NCI-H345 treated with DMSO at 0.1 percent for 48 hours (cell line): ENCODE measurements at regions not wholly inside any gene's neighbourhood (a gene's known extent, or its start where the extent isn't known, plus 50 kb on each side); places are given as distances from the start of the nearest gene placed in this dataset.
A peak's percentile ranks its signal among the peaks of the same experiment; 100 is the strongest.

Experiments
- DNase-seq: peaks from one replicate; lab custom pipeline; 2025; ENCODE audit not compliant: unreplicated experiment; lab: John Stamatoyannopoulos, UW

GRCh38 chr1:234687011-234687410 lies 77.0 kb upstream of the IRF2BP2 start:
- no peak for DNase-seq

DNA sequence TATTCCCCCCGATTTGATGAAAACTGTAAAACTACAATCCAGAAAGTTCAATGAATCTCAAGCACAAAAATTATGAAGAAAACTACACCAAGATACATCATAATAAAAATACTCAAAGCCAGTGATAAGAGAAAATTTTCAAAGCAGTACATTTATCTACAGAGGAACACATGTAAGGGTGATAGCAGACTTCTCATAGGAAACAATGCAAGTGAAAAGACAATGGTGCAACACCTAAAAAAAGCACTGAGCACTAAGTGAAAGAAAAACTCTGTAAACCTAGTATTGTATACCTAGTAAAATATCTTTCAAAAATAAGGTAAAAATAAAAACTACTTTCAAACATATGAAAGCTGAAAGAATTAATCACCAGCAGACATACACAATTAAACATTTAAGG lies 76.1 kb upstream of the IRF2BP2 start:
- DNase-seq, result no peak

GRCh38 chr1:234684856-234685255 lies 74.9 kb upstream of the IRF2BP2 start:
- DNase-seq, result no peak

DNA sequence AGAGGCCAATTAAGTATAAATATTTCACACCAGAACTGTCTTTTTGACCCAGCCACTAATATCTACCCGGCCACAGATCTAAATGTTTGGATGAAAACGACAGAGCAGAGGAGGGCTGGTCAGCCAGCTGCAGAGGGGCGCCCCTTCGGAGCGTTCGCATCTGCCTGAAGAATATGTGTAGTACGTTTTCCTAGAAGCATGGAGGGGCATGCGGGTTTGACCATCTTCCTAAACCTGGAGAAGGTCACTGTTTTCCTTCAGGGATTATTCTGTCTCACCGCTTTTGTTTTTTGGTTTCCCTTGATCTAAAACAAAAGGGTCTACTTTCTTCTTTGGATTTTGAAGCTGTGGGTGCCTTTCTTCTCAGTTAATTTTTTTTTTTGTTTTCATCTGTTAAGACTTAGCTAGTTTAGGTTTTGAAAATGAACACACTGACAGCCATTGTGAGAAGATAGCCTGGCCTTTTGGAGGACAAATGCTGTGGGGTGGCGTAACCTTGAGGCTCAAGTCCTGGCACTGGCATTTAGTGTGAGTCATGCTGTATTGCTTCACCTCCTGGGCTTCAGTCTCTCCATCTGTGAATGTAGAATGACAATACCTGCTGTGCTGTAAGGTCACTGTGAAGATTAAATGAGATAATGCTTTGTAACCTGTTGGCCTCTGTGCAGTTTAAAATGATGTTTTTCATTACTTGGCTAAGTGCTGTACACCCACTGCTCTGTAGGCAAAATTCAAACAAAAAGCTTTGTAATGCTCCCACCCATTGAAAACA lies 74.1 kb upstream of the IRF2BP2 start:
- no peak for DNase-seq

DNA sequence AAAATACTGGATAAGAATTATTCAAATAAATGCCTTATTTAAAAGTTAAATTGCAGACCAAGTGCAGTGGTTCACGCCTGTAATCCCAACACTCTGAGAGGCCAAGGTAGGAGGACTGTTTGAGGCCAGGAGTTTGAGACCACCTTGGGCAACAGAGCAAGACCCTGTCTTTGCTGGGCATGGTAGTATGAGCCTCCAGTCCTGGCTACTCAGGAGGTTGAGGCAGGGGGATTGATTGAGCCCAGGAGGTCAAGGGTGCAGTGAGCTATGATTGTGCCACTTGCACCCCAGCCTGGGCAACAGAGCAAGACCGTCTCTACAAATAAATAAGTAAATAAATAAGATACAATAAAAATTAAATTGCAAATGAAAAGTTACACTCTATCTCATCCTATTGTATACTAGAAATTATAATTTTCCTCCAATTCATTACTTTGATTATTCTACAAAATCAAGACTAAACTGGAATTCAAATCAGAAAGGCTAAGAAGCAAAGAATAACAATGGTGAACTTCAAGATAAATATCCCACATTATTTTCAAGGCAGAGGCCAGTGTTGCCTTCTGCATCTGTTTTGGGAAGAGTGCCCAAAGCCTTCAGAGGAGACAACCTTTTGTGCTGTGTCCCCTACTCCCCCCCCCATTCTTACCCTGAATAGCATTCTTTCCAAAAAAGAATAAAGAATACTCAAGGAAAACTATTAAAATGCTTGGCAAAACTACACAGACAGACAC lies 73.3 kb upstream of the IRF2BP2 start:
- DNase-seq, result no peak

GRCh38 chr1:234681990-234682389 lies 72.0 kb upstream of the IRF2BP2 start:
- no peak for DNase-seq

DNA sequence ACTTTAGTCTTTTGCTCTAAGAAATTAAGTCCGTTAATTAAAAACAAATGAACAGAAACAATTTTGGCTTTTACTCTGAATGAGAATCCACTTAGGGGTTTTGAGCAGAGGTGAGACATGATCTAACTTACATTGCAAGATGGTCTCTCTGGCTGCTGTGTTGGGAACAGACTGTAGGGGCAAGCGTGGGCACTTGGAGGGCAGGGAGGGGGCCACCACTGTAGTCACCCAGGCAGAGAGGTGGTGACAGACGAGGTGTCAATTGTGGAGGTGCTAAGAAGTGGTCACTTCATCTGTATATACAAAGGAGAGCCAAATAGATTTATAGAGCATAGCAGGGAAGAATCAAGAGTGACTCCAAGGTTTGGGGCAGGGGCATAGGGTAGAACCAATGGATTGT lies 71.1 kb upstream of the IRF2BP2 start:
- DNase-seq, result no peak

DNA sequence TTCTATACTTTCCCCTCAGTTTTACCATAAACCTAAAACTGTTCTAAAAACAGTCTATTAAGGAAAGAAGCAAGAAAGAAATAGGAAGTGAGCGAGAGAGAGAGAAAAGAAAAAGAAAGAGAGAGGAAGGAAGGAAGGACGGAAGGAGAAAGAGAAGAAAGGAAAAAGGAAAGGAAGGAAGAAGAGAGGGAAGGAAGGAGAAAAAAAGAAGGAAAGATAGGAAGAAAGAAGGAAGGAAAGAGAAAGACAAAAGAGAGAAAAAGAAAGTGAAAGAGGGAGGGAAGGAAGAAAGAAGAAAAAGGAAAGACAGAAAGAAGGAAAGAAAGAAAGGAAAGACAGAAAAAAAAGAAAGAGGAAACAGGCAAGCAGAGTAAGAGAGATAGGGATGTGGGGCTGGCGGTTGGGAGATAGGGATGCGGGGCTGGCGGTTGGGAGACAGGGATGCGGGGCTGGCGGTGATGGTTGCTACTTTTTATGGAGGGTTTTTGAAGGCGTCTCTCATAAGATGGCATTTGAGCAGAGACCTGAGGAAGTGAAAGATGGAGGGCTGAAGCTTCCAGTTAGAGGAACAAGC lies 70.4 kb upstream of the IRF2BP2 start:
- no peak for DNase-seq

DNA sequence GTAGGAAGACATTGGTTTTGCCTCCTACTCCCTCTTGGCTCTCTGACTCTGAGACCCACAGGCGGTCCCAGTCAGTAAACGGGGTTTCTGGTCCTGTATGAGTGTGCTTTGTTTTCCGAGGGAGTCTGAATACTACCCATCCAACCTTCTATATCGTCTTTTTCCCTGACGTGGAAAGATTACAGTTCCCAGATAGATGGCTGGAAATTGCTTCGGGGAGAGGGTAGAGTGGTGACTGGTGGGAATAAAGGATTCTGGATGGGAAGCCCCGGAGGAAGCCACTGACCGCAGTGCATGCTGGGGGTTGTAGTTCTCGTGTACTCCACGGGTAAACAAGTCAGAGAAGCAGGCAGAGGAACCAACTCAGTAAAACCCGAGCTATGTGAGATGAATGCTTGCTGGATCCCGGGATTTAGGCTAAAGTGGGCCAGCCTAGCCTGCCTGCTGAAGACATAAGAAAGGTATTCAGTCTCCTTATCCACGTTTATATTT lies 66.2 kb upstream of the IRF2BP2 start:
- DNase-seq, result peak; percentile 81

- DNase-seq, result no peak
Observed at GRCh38 chr1:234675572-234675971, 65.6 kb upstream of the IRF2BP2 start.

DNA sequence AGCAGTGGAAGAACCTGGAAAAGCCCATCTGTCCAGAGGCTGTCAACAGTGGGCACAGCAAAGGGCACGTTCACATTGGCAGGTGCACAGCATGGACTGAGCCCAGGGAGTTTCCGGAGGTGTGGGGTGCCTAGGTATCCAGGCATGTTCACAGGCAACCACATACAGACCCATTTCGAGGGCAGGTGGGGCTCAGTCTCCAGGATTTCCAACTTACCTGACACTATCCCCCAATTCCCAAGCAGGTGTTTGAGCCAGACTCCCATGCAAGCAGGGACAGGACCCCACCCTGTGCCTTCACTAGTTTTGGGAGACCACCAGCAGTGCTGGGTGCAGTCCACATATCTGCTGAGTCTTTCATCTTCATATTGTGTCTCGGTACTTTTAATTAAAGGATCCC lies 65.0 kb upstream of the IRF2BP2 start:
- no peak for DNase-seq

DNA sequence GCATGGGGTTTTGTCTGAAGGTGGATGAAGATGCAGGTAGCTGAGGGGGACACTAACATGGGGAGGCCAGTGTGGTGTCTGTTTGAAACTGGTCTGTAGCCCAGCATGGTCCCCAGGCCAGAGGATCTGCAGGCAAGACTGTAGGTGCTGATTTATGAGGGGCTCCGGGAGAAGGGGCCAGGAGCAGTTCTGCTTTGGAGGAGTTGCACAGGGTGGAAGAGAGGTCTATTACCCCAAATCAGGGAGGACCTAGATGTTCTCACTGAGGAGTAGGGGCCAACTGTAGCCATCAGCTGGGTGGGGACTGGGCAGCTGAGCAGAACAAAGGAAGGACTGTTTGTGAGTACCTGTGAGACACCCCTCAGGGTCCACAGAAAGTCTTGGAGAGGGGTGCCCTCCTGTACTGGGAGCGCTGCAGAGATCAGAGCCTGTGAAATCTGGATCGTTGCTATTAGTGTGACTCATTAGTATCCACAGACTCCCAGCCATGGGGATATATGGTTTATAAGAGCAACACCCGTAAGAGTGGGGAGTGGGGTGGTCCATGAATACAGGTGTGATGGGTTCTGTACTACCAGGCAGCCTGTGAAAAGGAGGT lies 64.3 kb upstream of the IRF2BP2 start:
- DNase-seq, result no peak

DNA sequence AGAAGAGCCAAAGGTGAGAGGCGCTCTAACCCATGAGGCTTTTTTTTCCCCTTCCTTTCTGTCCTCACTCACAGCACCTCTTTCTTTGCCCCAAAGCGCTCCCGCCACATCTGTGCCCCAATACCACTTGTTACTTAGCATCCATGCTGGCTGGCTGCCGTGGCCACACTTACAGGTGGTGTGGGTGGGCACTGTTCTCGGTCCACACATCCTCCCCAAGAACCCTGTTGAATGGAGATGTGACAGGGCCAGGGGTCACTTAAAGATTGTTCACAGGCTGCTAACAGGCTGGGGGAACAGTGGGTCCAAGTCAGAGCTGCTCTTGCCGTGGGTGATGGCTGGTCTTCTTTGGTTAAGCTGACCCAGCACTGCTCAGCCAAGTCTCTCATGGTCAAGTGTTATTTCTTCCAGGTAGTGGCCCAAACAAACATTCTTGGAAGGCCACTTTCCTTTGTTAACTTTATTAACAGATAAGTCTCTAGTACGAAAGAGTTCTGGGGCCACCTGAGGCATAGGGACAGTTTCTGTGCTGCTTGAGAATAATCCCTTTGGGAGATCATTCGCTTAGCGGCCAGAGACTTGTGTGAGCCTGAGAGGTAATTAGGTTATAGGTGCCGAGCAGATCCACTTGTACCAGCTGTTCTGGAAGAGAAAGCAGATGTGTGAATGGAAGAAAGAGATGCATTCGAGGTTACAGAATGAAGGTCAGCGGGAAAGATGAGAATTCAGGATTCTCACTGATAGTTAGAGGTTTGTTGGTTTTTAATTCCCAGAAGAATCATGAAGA lies 62.6 kb upstream of the IRF2BP2 start:
- DNase-seq, result no peak

DNA sequence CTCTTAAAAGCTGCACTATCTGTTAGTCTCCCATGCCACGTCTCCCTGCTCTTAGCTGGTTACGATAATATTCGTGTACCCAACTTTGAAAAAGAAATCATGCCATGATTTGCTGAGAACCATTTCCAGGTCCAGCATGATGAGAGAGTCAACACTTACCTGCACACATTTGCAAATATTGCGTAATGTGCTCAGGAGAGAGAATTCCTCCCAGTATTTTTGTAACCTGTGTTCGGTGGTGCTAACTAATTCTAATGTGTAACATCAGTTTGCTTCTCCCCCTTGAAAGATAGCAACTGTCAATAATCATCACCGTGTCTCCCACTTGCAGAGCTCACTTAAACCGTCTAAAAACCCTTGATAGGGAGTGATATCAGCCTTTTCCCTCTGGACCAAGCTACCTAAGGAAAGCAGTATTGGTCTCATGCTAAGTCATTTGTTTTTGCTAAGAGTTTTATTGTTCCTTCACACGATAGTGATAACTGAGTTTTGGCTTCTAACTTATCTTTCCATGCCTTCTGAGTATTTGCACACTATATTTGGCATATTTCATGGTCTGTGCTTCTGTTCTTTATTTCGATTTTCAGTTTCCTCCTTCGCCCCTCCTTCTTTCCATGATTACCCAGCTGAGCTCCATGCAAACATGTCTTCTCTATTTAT lies 61.1 kb upstream of the IRF2BP2 start:
- peak; percentile 59 for DNase-seq

- DNase-seq, result no peak
Observed at GRCh38 chr1:234669499-234669898, 59.5 kb upstream of the IRF2BP2 start.

GRCh38 chr1:234668577-234668955 lies 58.6 kb upstream of the IRF2BP2 start:
- DNase-seq, result no peak

DNA sequence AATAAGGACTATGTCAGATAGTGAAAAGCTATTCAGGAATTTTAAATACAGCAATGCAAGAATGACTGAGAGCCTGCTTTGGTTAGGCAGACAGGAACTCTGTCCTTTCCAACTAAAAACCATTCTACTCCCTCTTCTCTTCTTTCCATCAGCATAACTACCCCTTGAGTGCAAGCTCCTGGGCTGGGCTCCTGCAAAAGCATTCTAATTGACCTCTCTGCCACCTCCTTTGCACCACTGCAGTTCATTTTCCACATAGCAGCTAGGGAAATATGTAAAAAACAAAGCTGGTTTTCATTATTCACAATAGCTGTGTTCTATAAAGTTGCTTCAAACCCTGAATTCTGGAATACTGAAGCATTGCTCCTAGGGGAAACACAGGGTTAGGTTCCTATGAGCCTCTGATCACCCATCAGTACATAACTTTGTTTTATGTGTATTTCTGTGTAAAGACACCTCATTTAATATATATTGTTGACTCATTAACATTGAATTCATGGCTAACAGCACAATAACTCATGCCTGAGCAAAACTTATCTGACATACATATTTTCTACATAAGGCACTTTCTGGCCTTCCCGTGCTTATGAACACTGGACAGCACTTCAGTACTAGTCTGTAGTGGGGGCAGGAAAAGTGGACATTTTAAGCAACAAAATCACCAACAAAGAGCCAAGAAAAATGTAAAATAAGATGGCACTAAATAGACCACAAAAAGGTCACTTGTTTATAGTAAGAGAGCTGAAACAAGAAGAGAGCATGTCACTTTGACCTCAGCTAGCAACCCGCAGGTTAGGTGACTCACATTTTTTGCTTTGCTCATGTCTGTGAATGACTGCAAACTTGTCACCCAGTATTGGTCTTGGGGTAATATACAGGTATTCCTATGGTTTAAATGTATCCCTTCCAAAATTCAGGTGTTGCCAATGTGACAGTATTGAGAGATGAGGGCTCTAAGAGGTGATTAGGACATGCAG lies 57.9 kb upstream of the IRF2BP2 start:
- DNase-seq, result no peak

GRCh38 chr1:234666761-234667160 lies 56.8 kb upstream of the IRF2BP2 start:
- DNase-seq, result no peak

GRCh38 chr1:234665975-234666605 lies 56.1 kb upstream of the IRF2BP2 start:
- no peak for DNase-seq
